ENCODE measurements at regions not wholly inside any gene's neighbourhood (a gene's known extent, or its start where the extent isn't known, plus 50 kb on each side); places are given as distances from the start of the nearest gene placed in this dataset.

DNA sequence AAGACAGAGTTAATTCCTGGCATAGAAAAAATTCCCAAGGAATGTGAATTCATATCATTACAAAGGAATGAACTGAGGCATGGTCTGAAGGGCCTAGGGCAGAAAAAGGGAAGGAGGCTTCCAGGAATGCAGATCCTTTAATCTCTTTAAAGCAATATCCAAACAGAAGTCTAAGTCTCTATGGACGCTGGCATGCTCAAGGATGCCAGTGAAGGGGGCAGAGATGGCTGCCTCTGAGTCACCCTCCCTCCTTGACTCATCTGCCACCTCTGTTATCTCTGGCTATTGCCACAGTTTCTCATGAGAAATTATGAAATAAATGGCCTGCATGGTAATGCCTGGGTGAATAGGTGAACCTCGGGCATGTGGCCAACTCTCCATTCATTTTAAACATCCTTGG is 96.3 kb upstream of the BCL6 start:
- TF ChIP-seq Cebpa-rat (IDR thresholded peaks at IDR 0.05) = no peak
- H3K36me3 ChIP-seq = no peaks in the 10 kb centered on the region

GRCh38 chr3:187843654-187844053 is 98.4 kb upstream of the BCL6 start:
- no peak for TF ChIP-seq Cebpa-rat (IDR thresholded peaks at IDR 0.05)
- Histone ChIP-seq H3K36me3 (no peaks in the 10 kb centered on the region), H3K4me1 (no peaks in the 10 kb centered on the region), H3K4me2 (no peak overlapping the region), H3K9me3 (replicated peaks in 1 of 11) (no peaks in the 10 kb centered on the region), H3K27me3 (no peaks in the 10 kb centered on the region), H3K27ac (no peak overlapping the region), H4K20me1 (no peaks in the 10 kb centered on the region), H3K4me3 (no peak overlapping the region), H3K9ac (no peak overlapping the region)

More for the DNA sequence above, 96.3 kb upstream of the BCL6 start:
- Histone ChIP-seq H4K20me1 (no peaks in the 10 kb centered on the region), H3K9ac (no peak overlapping the region), H3K4me3 (no peak overlapping the region), H3K27me3 (no peaks in the 10 kb centered on the region), H3K4me2 (no peak overlapping the region), H3K9me3 (replicated peaks in 1 of 11) (peaks cover 0 to 6% (median 0%) of the 10 kb centered on the region in 11 experiments; a peak in 1 of 22 replicates), H3K4me1 (no peaks in the 10 kb centered on the region), H3K27ac (no peak overlapping the region)

GRCh38 chr3:187844708-187845107 is 99.4 kb upstream of the BCL6 start:
- no peaks in the 10 kb centered on the region for H3K36me3 ChIP-seq
- no peaks in the 10 kb centered on the region for H3K27me3 ChIP-seq
- H4K20me1 ChIP-seq = no peaks in the 10 kb centered on the region
- H3K27ac ChIP-seq = no peak overlapping the region
- no peak overlapping the region for H3K4me3 ChIP-seq
- no peak overlapping the region for H3K9ac ChIP-seq
- no peak for TF ChIP-seq Cebpa-rat (IDR thresholded peaks at IDR 0.05)
- no peak overlapping the region for H3K4me2 ChIP-seq
- H3K4me1 ChIP-seq = peaks cover 0 to 2% (median 0%) of the 10 kb centered on the region in 10 experiments; a peak in 1 of 20 replicates
- H3K9me3 ChIP-seq (replicated peaks in 1 of 11) = peaks cover 0 to 7% (median 0%) of the 10 kb centered on the region in 11 experiments; a peak in 3 of 22 replicates

- Histone ChIP-seq H3K9ac (no peak overlapping the region), H3K4me2 (no peak overlapping the region)
- TF ChIP-seq Cebpa-rat (IDR thresholded peaks at IDR 0.05) = no peak
Observed at GRCh38 chr3:187845826-187846225, 100.6 kb upstream of the BCL6 start.

GRCh38 chr3:187848401-187848800 is 103.1 kb upstream of the BCL6 start:
- H3K4me3 ChIP-seq = no peak overlapping the region
- no peak overlapping the region for H3K27ac ChIP-seq
- H3K9ac ChIP-seq = no peak overlapping the region
- peaks cover 21 to 43% (median 34%) of the 10 kb centered on the region in 11 experiments for H3K9me3 ChIP-seq (replicated peaks in 1 of 11)
- no peaks in the 10 kb centered on the region for H4K20me1 ChIP-seq
- no peak overlapping the region for H3K4me2 ChIP-seq
- H3K36me3 ChIP-seq = peaks cover 0 to 7% (median 0%) of the 10 kb centered on the region in 11 experiments; a peak in 2 of 22 replicates
- TF ChIP-seq Cebpa-rat (IDR thresholded peaks at IDR 0.05) = no peak
- H3K4me1 ChIP-seq = peaks cover 0 to 13% (median 2%) of the 10 kb centered on the region in 10 experiments; a peak in 7 of 20 replicates
- no peaks in the 10 kb centered on the region for H3K27me3 ChIP-seq

More at GRCh38 chr3:187845826-187846225, 100.6 kb upstream of the BCL6 start:
- Histone ChIP-seq H3K27ac (no peak overlapping the region), H3K4me1 (peaks cover 0 to 11% (median 2%) of the 10 kb centered on the region in 10 experiments; a peak in 7 of 20 replicates), H3K27me3 (no peaks in the 10 kb centered on the region), H3K4me3 (no peak overlapping the region), H3K9me3 (replicated peaks in 1 of 11) (peaks cover 0 to 18% (median 9%) of the 10 kb centered on the region in 11 experiments; a peak in 17 of 22 replicates), H3K36me3 (no peaks in the 10 kb centered on the region), H4K20me1 (no peaks in the 10 kb centered on the region)

- H3K27ac ChIP-seq = no peak overlapping the region
- peaks cover 0 to 13% (median 2%) of the 10 kb centered on the region in 10 experiments; a peak in 7 of 20 replicates for H3K4me1 ChIP-seq
- no peaks in the 10 kb centered on the region for H3K27me3 ChIP-seq
- no peaks in the 10 kb centered on the region for H4K20me1 ChIP-seq
- no peak overlapping the region; a peak in 1 of 22 replicates for H3K4me2 ChIP-seq
- H3K4me3 ChIP-seq = no peak overlapping the region
- peaks cover 0 to 7% (median 0%) of the 10 kb centered on the region in 11 experiments; a peak in 2 of 22 replicates for H3K36me3 ChIP-seq
- TF ChIP-seq Cebpa-rat (IDR thresholded peaks at IDR 0.05) = no peak; a peak in 1 of 22 replicates
- peaks cover 26 to 51% (median 38%) of the 10 kb centered on the region in 11 experiments for H3K9me3 ChIP-seq (replicated peaks in 1 of 11)
- no peak overlapping the region for H3K9ac ChIP-seq
Observed at GRCh38 chr3:187849016-187849654, 103.9 kb upstream of the BCL6 start.

DNA sequence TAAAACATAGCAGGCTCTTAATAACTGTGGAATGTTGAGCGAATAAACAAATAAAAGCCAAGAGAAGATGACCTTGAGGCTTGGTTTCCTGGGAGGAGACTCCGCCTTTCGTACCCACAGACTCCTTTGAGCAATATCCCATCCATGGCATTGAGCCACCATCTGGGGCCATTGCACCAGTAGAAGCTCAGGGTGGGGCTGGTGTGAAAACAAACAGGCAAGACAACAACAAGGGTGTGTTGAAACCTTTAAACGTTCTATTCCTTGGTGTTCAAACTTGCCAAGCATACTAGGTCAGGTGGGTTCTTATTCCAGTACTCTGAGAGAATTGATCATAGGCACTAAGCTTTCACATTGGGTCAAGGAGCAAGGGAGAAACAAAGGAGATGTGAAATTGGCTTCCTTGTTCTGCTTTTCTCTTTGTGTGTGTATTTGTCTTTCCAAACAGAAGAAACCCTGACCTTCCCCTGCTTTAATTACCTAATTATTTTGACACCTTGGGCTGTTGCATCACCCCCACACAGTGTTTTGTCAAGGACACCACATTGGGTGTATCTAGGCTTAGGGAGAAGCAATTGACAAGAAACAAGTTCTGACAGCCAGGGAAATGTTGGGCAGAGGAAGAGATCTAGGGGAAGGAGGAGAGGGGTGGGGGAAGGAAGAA is 105.1 kb upstream of the BCL6 start:
- H3K4me3 ChIP-seq = no peak overlapping the region
- no peaks in the 10 kb centered on the region for H3K27me3 ChIP-seq
- H3K4me1 ChIP-seq = peaks cover 0 to 13% (median 2%) of the 10 kb centered on the region in 10 experiments; a peak in 7 of 20 replicates
- H3K4me2 ChIP-seq = peak overlapping the region in 4 of 11 experiments; percentile 2 to 38 (median 20); a peak in 6 of 22 replicates
- no peaks in the 10 kb centered on the region for H4K20me1 ChIP-seq
- peaks cover 26 to 53% (median 42%) of the 10 kb centered on the region in 11 experiments for H3K9me3 ChIP-seq (replicated peaks in 1 of 11)
- TF ChIP-seq Cebpa-rat (IDR thresholded peaks at IDR 0.05) = no peak
- peak overlapping the region in 1 of 11 experiments; percentile 18; a peak in 1 of 22 replicates for H3K27ac ChIP-seq
- peaks cover 0 to 7% (median 0%) of the 10 kb centered on the region in 11 experiments; a peak in 2 of 22 replicates for H3K36me3 ChIP-seq
- H3K9ac ChIP-seq = no peak overlapping the region

GRCh38 chr3:187852842-187853730 is 107.8 kb upstream of the BCL6 start:
- peaks cover 0 to 7% (median 0%) of the 10 kb centered on the region in 11 experiments; a peak in 2 of 22 replicates for H3K36me3 ChIP-seq
- H3K9ac ChIP-seq = no peak overlapping the region
- H3K4me3 ChIP-seq = no peak overlapping the region
- H3K27ac ChIP-seq = no peak overlapping the region
- H4K20me1 ChIP-seq = no peaks in the 10 kb centered on the region
- peaks cover 0 to 13% (median 2%) of the 10 kb centered on the region in 10 experiments; a peak in 7 of 20 replicates for H3K4me1 ChIP-seq
- TF ChIP-seq Cebpa-rat (IDR thresholded peaks at IDR 0.05) = no peak
- H3K4me2 ChIP-seq = no peak overlapping the region
- H3K9me3 ChIP-seq (replicated peaks in 1 of 11) = peaks cover 26 to 53% (median 43%) of the 10 kb centered on the region in 11 experiments
- H3K27me3 ChIP-seq = no peaks in the 10 kb centered on the region
